ENCODE measurements at regions not wholly inside any gene's neighbourhood (a gene's known extent, or its start where the extent isn't known, plus 50 kb on each side); places are given as distances from the start of the nearest gene placed in this dataset.
"Not testable (repeated sequence)": the region's sequence is repeated elsewhere in the genome, so short reads cannot be mapped to it uniquely, and the experiment has no call there.

- H3K9ac ChIP-seq (ENCODE audit: low read depth, low read length, poor library complexity): no peak overlapping the region
- no peak overlapping the region for H2AFZ ChIP-seq (ENCODE audit: low read length)
- H2BK5ac ChIP-seq (ENCODE audit: low read length): no peak overlapping the region
- no peaks in the 10 kb centered on the region for H3K79me1 ChIP-seq (ENCODE audit: low read depth, low read length)
- no peaks in the 10 kb centered on the region for H3K9me3 ChIP-seq (replicated peaks in 1 of 2; ENCODE audit: control insufficient read depth in 2 of 2, insufficient read depth in 1 of 2, low read depth in 1 of 2, low read length in 2 of 2)
- H4K8ac ChIP-seq (ENCODE audit: low read depth, low read length): no peak overlapping the region
- no peak overlapping the region for H3K4me3 ChIP-seq (ENCODE audit: low read length in 2 of 2)
- H2AK5ac ChIP-seq (ENCODE audit: low read depth, low read length): no peak overlapping the region
- H3K18ac ChIP-seq (ENCODE audit: low read length): no peak overlapping the region
- H3K4me1 ChIP-seq (ENCODE audit: control insufficient read depth in 2 of 2, insufficient read depth in 1 of 2, low read depth in 1 of 2, low read length in 2 of 2): no peaks in the 10 kb centered on the region
- H2BK15ac ChIP-seq (ENCODE audit: low read length): no peak overlapping the region
- H3K4ac ChIP-seq (ENCODE audit: low read length): no peak overlapping the region
- no peak overlapping the region for H3K23ac ChIP-seq (ENCODE audit: low read depth, low read length, poor library complexity)
- DNase-seq (ENCODE audit: low spot score): no peak
- no peaks in the 10 kb centered on the region for H3K27me3 ChIP-seq (ENCODE audit: control insufficient read depth in 3 of 3, insufficient read depth in 3 of 3, low read depth in 1 of 3, low read length in 3 of 3)
- H3K27ac ChIP-seq (replicated peaks; ENCODE audit: low read length): no peak overlapping the region
- no peak overlapping the region for H4K91ac ChIP-seq (ENCODE audit: low read depth, low read length, poor library complexity)
- H3K4me2 ChIP-seq (ENCODE audit: insufficient read depth, low read length, poor library complexity, severe bottlenecking): no peak overlapping the region
- WGBS, 2 donors (ENCODE audit: extremely low coverage in 2 of 2, insufficient read length in 2 of 2, insufficient replicate concordance in 1 of 2): no CpG with 5 or more reads among the region's 2 CpGs
- H3K14ac ChIP-seq (ENCODE audit: low read length): no peak overlapping the region
- no peak overlapping the region for H2BK12ac ChIP-seq (ENCODE audit: low read length)
- H2BK120ac ChIP-seq (ENCODE audit: low read depth, low read length): no peak overlapping the region
- no peaks in the 10 kb centered on the region for H3K36me3 ChIP-seq (replicated peaks in 1 of 2; ENCODE audit: control insufficient read depth in 2 of 2, insufficient read depth in 2 of 2, low read length in 2 of 2)
Observed at GRCh38 chr9:24793787-24794186, 248.1 kb upstream of the IZUMO3 start.

DNA sequence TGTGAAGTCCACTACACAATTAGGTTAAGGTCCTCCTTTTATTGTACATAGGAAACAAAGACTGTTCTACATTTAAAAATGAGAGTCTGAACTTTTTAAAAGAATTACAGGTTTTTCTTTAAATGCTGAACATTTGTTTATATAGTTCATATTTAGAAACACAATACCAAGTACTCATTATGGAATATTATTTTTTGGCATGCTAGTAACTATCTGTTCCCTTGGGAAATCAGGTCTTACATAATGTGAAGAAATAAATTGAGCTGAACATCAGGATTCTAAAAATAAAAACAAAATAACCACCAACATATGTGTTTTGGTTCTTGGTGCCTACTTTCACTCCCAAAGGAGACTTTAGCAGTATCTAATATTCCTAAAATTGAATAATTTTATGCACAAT is 230.5 kb upstream of the IZUMO3 start:
- Histone ChIP-seq H3K9me3 (replicated peaks in 1 of 2; ENCODE audit: control insufficient read depth in 2 of 2, insufficient read depth in 1 of 2, low read depth in 1 of 2, low read length in 2 of 2) (no peaks in the 10 kb centered on the region), H2BK120ac (ENCODE audit: low read depth, low read length) (no peak overlapping the region), H2BK15ac (ENCODE audit: low read length) (no peak overlapping the region), H3K27ac (replicated peaks; ENCODE audit: low read length) (no peak overlapping the region), H4K8ac (ENCODE audit: low read depth, low read length) (no peak overlapping the region), H3K4ac (ENCODE audit: low read length) (no peak overlapping the region), H3K36me3 (replicated peaks in 1 of 2; ENCODE audit: control insufficient read depth in 2 of 2, insufficient read depth in 2 of 2, low read length in 2 of 2) (no peaks in the 10 kb centered on the region), H3K9ac (ENCODE audit: low read depth, low read length, poor library complexity) (no peak overlapping the region), H3K4me1 (ENCODE audit: control insufficient read depth in 2 of 2, insufficient read depth in 1 of 2, low read depth in 1 of 2, low read length in 2 of 2) (no peaks in the 10 kb centered on the region), H3K4me3 (ENCODE audit: low read length in 2 of 2) (no peak overlapping the region), H3K14ac (ENCODE audit: low read length) (no peak overlapping the region), H3K27me3 (ENCODE audit: control insufficient read depth in 3 of 3, insufficient read depth in 3 of 3, low read depth in 1 of 3, low read length in 3 of 3) (no peaks in the 10 kb centered on the region), H3K4me2 (ENCODE audit: insufficient read depth, low read length, poor library complexity, severe bottlenecking) (no peak overlapping the region), H2BK5ac (ENCODE audit: low read length) (no peak overlapping the region), H2AK5ac (ENCODE audit: low read depth, low read length) (no peak overlapping the region), H3K23ac (ENCODE audit: low read depth, low read length, poor library complexity) (no peak overlapping the region), H2BK12ac (ENCODE audit: low read length) (no peak overlapping the region), H4K91ac (ENCODE audit: low read depth, low read length, poor library complexity) (no peak overlapping the region), H3K18ac (ENCODE audit: low read length) (no peak overlapping the region), H2AFZ (ENCODE audit: low read length) (no peak overlapping the region), H3K79me1 (ENCODE audit: low read depth, low read length) (no peaks in the 10 kb centered on the region)
- no peak for DNase-seq (ENCODE audit: low spot score)

DNA sequence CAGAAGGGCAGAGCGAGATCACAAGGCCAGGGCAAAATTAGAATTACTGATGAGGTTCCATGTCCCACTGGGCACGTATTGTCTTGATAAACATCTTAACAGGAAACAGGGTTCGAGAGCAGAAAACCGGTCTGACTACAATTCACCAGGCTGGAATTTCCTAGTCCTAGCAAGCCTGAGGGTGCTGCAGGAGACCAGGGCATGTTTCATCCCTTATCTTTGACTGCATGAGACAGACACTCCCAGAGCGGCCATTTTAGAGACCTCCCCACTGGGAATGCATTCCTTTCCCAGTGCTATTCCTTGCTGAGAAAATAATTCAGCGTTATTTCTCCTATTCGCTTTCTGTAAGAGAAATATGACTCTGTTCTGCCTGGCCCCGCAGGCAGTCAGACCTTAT is 228.5 kb upstream of the IZUMO3 start:
- not testable (repeated sequence) for H4K8ac ChIP-seq (ENCODE audit: low read depth, low read length); H2AFZ ChIP-seq (ENCODE audit: low read length); H3K4me3 ChIP-seq (ENCODE audit: low read length in 2 of 2); H2BK120ac ChIP-seq (ENCODE audit: low read depth, low read length); H2BK15ac ChIP-seq (ENCODE audit: low read length); H3K27me3 ChIP-seq (ENCODE audit: control insufficient read depth in 3 of 3, insufficient read depth in 3 of 3, low read depth in 1 of 3, low read length in 3 of 3); H3K18ac ChIP-seq (ENCODE audit: low read length); H2AK5ac ChIP-seq (ENCODE audit: low read depth, low read length); H3K79me1 ChIP-seq (ENCODE audit: low read depth, low read length); H3K23ac ChIP-seq (ENCODE audit: low read depth, low read length, poor library complexity); H3K14ac ChIP-seq (ENCODE audit: low read length); H3K9ac ChIP-seq (ENCODE audit: low read depth, low read length, poor library complexity); H4K91ac ChIP-seq (ENCODE audit: low read depth, low read length, poor library complexity); H2BK12ac ChIP-seq (ENCODE audit: low read length); H3K27ac ChIP-seq (replicated peaks; ENCODE audit: low read length); H2BK5ac ChIP-seq (ENCODE audit: low read length); H3K9me3 ChIP-seq (replicated peaks in 1 of 2; ENCODE audit: control insufficient read depth in 2 of 2, insufficient read depth in 1 of 2, low read depth in 1 of 2, low read length in 2 of 2); H3K36me3 ChIP-seq (replicated peaks in 1 of 2; ENCODE audit: control insufficient read depth in 2 of 2, insufficient read depth in 2 of 2, low read length in 2 of 2); H3K4me1 ChIP-seq (ENCODE audit: control insufficient read depth in 2 of 2, insufficient read depth in 1 of 2, low read depth in 1 of 2, low read length in 2 of 2); H3K4me2 ChIP-seq (ENCODE audit: insufficient read depth, low read length, poor library complexity, severe bottlenecking); H3K4ac ChIP-seq (ENCODE audit: low read length)
- no CpG with 5 or more reads among the region's 8 CpGs for WGBS, 2 donors (ENCODE audit: extremely low coverage in 2 of 2, insufficient read length in 2 of 2, insufficient replicate concordance in 1 of 2)
- DNase-seq (ENCODE audit: low spot score): peak; percentile 4

DNA sequence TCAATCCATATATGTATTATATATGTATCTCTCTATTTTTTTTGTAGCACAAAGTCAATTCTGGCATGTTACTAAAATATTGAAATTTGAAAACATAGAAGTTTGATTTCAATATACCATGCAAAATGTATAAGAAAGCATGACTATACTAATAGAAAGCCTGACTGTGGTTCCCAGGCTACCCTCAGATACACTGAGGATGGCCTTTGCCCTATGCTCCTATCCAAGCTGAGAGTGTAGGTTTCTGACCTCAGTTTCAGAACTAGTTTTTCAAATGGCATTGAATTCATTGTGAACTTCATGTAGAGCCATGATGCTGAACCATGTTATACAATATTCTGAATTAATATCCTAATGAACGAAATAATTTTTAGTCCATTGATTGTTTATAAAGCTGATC is 220.4 kb upstream of the IZUMO3 start:
- Histone ChIP-seq H3K18ac (ENCODE audit: low read length) (no peak overlapping the region), H2BK5ac (ENCODE audit: low read length) (no peak overlapping the region), H3K4me1 (ENCODE audit: control insufficient read depth in 2 of 2, insufficient read depth in 1 of 2, low read depth in 1 of 2, low read length in 2 of 2) (no peaks in the 10 kb centered on the region), H3K36me3 (replicated peaks in 1 of 2; ENCODE audit: control insufficient read depth in 2 of 2, insufficient read depth in 2 of 2, low read length in 2 of 2) (no peaks in the 10 kb centered on the region), H2AK5ac (ENCODE audit: low read depth, low read length) (no peak overlapping the region), H3K9me3 (replicated peaks in 1 of 2; ENCODE audit: control insufficient read depth in 2 of 2, insufficient read depth in 1 of 2, low read depth in 1 of 2, low read length in 2 of 2) (no peaks in the 10 kb centered on the region), H2AFZ (ENCODE audit: low read length) (no peak overlapping the region), H4K91ac (ENCODE audit: low read depth, low read length, poor library complexity) (no peak overlapping the region), H3K4ac (ENCODE audit: low read length) (no peak overlapping the region), H3K9ac (ENCODE audit: low read depth, low read length, poor library complexity) (no peak overlapping the region), H2BK120ac (ENCODE audit: low read depth, low read length) (no peak overlapping the region), H3K27me3 (ENCODE audit: control insufficient read depth in 3 of 3, insufficient read depth in 3 of 3, low read depth in 1 of 3, low read length in 3 of 3) (no peaks in the 10 kb centered on the region), H3K14ac (ENCODE audit: low read length) (no peak overlapping the region), H3K4me2 (ENCODE audit: insufficient read depth, low read length, poor library complexity, severe bottlenecking) (no peak overlapping the region), H2BK15ac (ENCODE audit: low read length) (no peak overlapping the region), H2BK12ac (ENCODE audit: low read length) (no peak overlapping the region), H3K23ac (ENCODE audit: low read depth, low read length, poor library complexity) (no peak overlapping the region), H3K79me1 (ENCODE audit: low read depth, low read length) (no peaks in the 10 kb centered on the region), H3K4me3 (ENCODE audit: low read length in 2 of 2) (no peak overlapping the region), H3K27ac (replicated peaks; ENCODE audit: low read length) (no peak overlapping the region), H4K8ac (ENCODE audit: low read depth, low read length) (no peak overlapping the region)
- no CpG with 5 or more reads among the region's 1 CpG for WGBS, 2 donors (ENCODE audit: extremely low coverage in 2 of 2, insufficient read length in 2 of 2, insufficient replicate concordance in 1 of 2)
- no peak for DNase-seq (ENCODE audit: low spot score)
